Skin of body (tissue), 1 donor: ENCODE measurements at regions not wholly inside any gene's neighbourhood (a gene's known extent, or its start where the extent isn't known, plus 50 kb on each side); places are given as distances from the start of the nearest gene placed in this dataset.
"Not testable (repeated sequence)": the region's sequence is repeated elsewhere in the genome, so short reads cannot be mapped to it uniquely, and the experiment has no call there.

ENCODE experiments used
- DNase-seq: peaks from one replicate; lab custom pipeline; 2025; lab: John Stamatoyannopoulos, UW

- DNase-seq, result no peak
These were observed 531.2 kb downstream of the KIF2B start for GRCh38 chr17:54353789-54354525.

- not testable (repeated sequence) for DNase-seq
These were observed 538.3 kb downstream of the KIF2B start for GRCh38 chr17:54361073-54361472.

- no peak for DNase-seq
These were observed 531.7 kb upstream of the TOM1L1 start for GRCh38 chr17:54368906-54369305.

- no peak for DNase-seq
These were observed 528.4 kb upstream of the TOM1L1 start for GRCh38 chr17:54372069-54372749.

GRCh38 chr17:54373970-54374369 is 526.7 kb upstream of the TOM1L1 start:
- DNase-seq, result no peak

- DNase-seq, result not testable (repeated sequence)
These were observed 524.2 kb upstream of the TOM1L1 start for GRCh38 chr17:54376409-54376808.

- DNase-seq, result no peak
These were observed 519.2 kb upstream of the TOM1L1 start for GRCh38 chr17:54381482-54381881.

- DNase-seq, result no peak
These were observed 496.4 kb upstream of the TOM1L1 start for GRCh38 chr17:54404259-54404658.

- no peak for DNase-seq
These were observed 494.8 kb upstream of the TOM1L1 start for GRCh38 chr17:54405826-54406225.

GRCh38 chr17:54408731-54409130 is 491.9 kb upstream of the TOM1L1 start:
- no peak for DNase-seq

GRCh38 chr17:54418467-54418866 is 482.2 kb upstream of the TOM1L1 start:
- DNase-seq, result no peak

- DNase-seq, result no peak
These were observed 475.0 kb upstream of the TOM1L1 start for GRCh38 chr17:54425671-54426070.

GRCh38 chr17:54426296-54426886 is 474.3 kb upstream of the TOM1L1 start:
- DNase-seq, result peak; percentile 15

GRCh38 chr17:54435966-54436365 is 464.7 kb upstream of the TOM1L1 start:
- no peak for DNase-seq

- DNase-seq, result no peak
These were observed 460.8 kb upstream of the TOM1L1 start for GRCh38 chr17:54439816-54440215.

- no peak for DNase-seq
These were observed 449.6 kb upstream of the TOM1L1 start for GRCh38 chr17:54451051-54451450.

- DNase-seq, result no peak
These were observed 447.8 kb upstream of the TOM1L1 start for GRCh38 chr17:54452666-54453348.

GRCh38 chr17:54455251-54455868 is 445.3 kb upstream of the TOM1L1 start:
- no peak for DNase-seq

- DNase-seq, result not testable (repeated sequence)
These were observed 435.2 kb upstream of the TOM1L1 start for GRCh38 chr17:54465443-54465842.

GRCh38 chr17:54466875-54467274 is 433.8 kb upstream of the TOM1L1 start:
- no peak for DNase-seq

- no peak for DNase-seq
These were observed 417.8 kb upstream of the TOM1L1 start for GRCh38 chr17:54482843-54483242.

GRCh38 chr17:54493691-54494090 is 407.0 kb upstream of the TOM1L1 start:
- no peak for DNase-seq
